Lower lobe of right lung (tissue), 2 donors: ENCODE measurements at regions not wholly inside any gene's neighbourhood (a gene's known extent, or its start where the extent isn't known, plus 50 kb on each side); places are given as distances from the start of the nearest gene placed in this dataset.

Experiments
- ATAC-seq, 2 donors: fragments of 200-7000 bp; cut with Tn5 transposase; one replicate each; pipeline ENCODE4 v1.9.1; 2020 to 2022; ENCODE audit warnings: mild to moderate bottlenecking in 2 of 2, moderate library complexity in 2 of 2
- DNase-seq: peaks from one replicate; pipeline ENCODE4 v3.0.0-alpha.2; 2020
- H3K27ac ChIP-seq: fragments of 200-600 bp; one replicate; pipeline ENCODE4 v1.8.0; 2022
- H3K27me3 ChIP-seq: fragments of 200-600 bp; one replicate; pipeline ENCODE4 v1.8.0; 2022; ENCODE audit warnings: low read depth
- H3K36me3 ChIP-seq: fragments of 200-600 bp; one replicate; pipeline ENCODE4 v1.8.0; 2022; ENCODE audit warnings: mild to moderate bottlenecking
- H3K4me1 ChIP-seq: fragments of 200-600 bp; one replicate; pipeline ENCODE4 v1.8.0; 2022
- H3K4me3 ChIP-seq: fragments of 200-600 bp; one replicate; pipeline ENCODE4 v1.8.0; 2022; ENCODE audit warnings: mild to moderate bottlenecking
- H3K9me3 ChIP-seq: fragments of 200-600 bp; one replicate; pipeline ENCODE4 v1.8.0; 2022
- CTCF ChIP-seq: fragments of 200-600 bp; IDR thresholded peaks from one replicate; pipeline ENCODE4 v1.8.0; 2022; ENCODE audit warnings: antibody characterized with exemption, mild to moderate bottlenecking
- intact Hi-C: fragments of 100-400 bp; cut with DNase I; formaldehyde crosslinking; loops from one replicate; pipeline ENCODE4 v1.11.0; 2022
- donor health status: DM: no; HTN: yes; CAD: no; lungs with severe emphysema.

- Histone ChIP-seq H3K27me3 (no peaks in the 10 kb centered on the region), H3K9me3 (no peaks in the 10 kb centered on the region), H3K4me1 (no peaks in the 10 kb centered on the region), H3K4me3 (no peak overlapping the region), H3K36me3 (no peaks in the 10 kb centered on the region), H3K27ac (no peak overlapping the region)
- intact Hi-C loops: no loop called here
- no peak for DNase-seq
- ATAC-seq: no peak
- TF ChIP-seq CTCF: no peak
Observed at GRCh38 chr1:163771637-163772036, 449.9 kb downstream of the NUF2 start.

DNA sequence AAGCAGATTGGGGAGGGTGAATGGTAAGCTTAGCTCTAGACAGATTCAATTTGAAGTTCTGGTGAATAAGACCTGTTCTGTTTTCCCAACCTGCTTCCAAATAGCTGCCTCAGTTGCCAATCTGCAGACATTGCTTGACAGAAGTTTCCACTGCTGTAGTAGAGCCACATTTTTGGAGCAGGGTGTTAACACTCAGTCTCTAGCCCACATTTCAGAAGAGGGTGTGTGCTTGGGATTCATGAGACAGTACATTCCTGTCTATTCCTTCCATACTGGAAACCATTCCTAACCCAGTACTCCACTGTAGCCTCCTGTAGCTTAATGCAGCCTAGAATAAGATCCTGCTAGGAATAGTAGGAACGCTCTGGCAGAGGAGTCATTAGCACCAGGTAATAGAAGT lies 450.5 kb downstream of the NUF2 start:
- DNase-seq (no peak), ATAC-seq (no peak)
- no peaks in the 10 kb centered on the region for H3K9me3 ChIP-seq
- no peaks in the 10 kb centered on the region for H3K4me1 ChIP-seq
- no peak for TF ChIP-seq CTCF
- intact Hi-C loops: no loop called here
- H3K27ac ChIP-seq: no peak overlapping the region
- H3K4me3 ChIP-seq: no peak overlapping the region
- H3K36me3 ChIP-seq: no peaks in the 10 kb centered on the region
- no peaks in the 10 kb centered on the region for H3K27me3 ChIP-seq

DNA sequence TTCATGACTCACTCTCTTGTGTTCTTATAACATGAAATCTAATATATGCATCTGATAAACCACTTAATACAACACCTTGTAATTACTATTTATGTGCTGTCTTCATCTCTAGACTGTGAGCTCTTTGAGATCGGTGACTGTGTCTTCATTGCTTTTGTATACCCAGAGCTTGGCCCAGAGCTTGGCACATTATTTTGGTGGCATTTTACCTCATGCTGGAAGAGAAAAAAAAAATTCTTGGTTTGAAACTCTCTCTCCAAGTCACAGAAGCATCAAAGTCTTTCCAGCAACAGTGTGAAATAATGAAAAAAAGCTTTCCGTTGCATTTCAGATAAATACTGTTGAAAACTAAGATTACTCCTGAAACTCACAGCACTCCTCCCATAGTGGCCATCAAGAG lies 451.6 kb downstream of the NUF2 start:
- H3K4me1 ChIP-seq: no peaks in the 10 kb centered on the region
- no peak overlapping the region for H3K27ac ChIP-seq
- intact Hi-C loops: no loop called here
- H3K9me3 ChIP-seq: no peaks in the 10 kb centered on the region
- no peak overlapping the region for H3K4me3 ChIP-seq
- no peaks in the 10 kb centered on the region for H3K27me3 ChIP-seq
- no peak for DNase-seq
- no peak for TF ChIP-seq CTCF
- no peak for ATAC-seq
- no peaks in the 10 kb centered on the region for H3K36me3 ChIP-seq

GRCh38 chr1:163774401-163774945 lies 452.7 kb downstream of the NUF2 start:
- DNase-seq: no peak
- ATAC-seq: no peak
- no peaks in the 10 kb centered on the region for H3K4me1 ChIP-seq
- TF ChIP-seq CTCF: no peak
- H3K4me3 ChIP-seq: no peak overlapping the region
- no peaks in the 10 kb centered on the region for H3K36me3 ChIP-seq
- no peaks in the 10 kb centered on the region for H3K9me3 ChIP-seq
- H3K27ac ChIP-seq: no peak overlapping the region
- H3K27me3 ChIP-seq: no peaks in the 10 kb centered on the region
- intact Hi-C loops: no loop called here

GRCh38 chr1:163774978-163775620 lies 453.3 kb downstream of the NUF2 start:
- intact Hi-C loops: no loop called here
- Histone ChIP-seq H3K36me3 (no peaks in the 10 kb centered on the region), H3K4me3 (no peak overlapping the region), H3K27ac (no peak overlapping the region), H3K4me1 (no peaks in the 10 kb centered on the region), H3K27me3 (no peaks in the 10 kb centered on the region), H3K9me3 (no peaks in the 10 kb centered on the region)
- TF ChIP-seq CTCF: no peak
- DNase-seq: no peak
- no peak for ATAC-seq
